COLO668 (cell line): ENCODE measurements at regions not wholly inside any gene's neighbourhood (a gene's known extent, or its start where the extent isn't known, plus 50 kb on each side); places are given as distances from the start of the nearest gene placed in this dataset.
"Not testable (repeated sequence)": the region's sequence is repeated elsewhere in the genome, so short reads cannot be mapped to it uniquely, and the experiment has no call there.

Experiments used
- DNase-seq: peaks from one replicate; lab custom pipeline; 2025; ENCODE audit not compliant: unreplicated experiment; lab: John Stamatoyannopoulos, UW

- not testable (repeated sequence) for DNase-seq
Measured at GRCh38 chr3:106072596-106072995, 203.8 kb upstream of the CBLB start.

- not testable (repeated sequence) for DNase-seq
Measured at GRCh38 chr3:106073806-106074205, 205.0 kb upstream of the CBLB start.

- not testable (repeated sequence) for DNase-seq
Measured at GRCh38 chr3:106075731-106076130, 206.9 kb upstream of the CBLB start.

- DNase-seq, result no peak
Measured at GRCh38 chr3:106078635-106079034, 209.8 kb upstream of the CBLB start.

GRCh38 chr3:106082616-106083015 is 213.8 kb upstream of the CBLB start:
- no peak for DNase-seq

GRCh38 chr3:106083207-106083606 is 214.4 kb upstream of the CBLB start:
- no peak for DNase-seq

GRCh38 chr3:106083854-106084253 is 215.0 kb upstream of the CBLB start:
- no peak for DNase-seq

- no peak for DNase-seq
Measured at GRCh38 chr3:106086038-106086437, 217.2 kb upstream of the CBLB start.

GRCh38 chr3:106086636-106087035 is 217.8 kb upstream of the CBLB start:
- no peak for DNase-seq

- DNase-seq, result no peak
Measured at GRCh38 chr3:106088304-106088703, 219.5 kb upstream of the CBLB start.

GRCh38 chr3:106088899-106089298 is 220.1 kb upstream of the CBLB start:
- no peak for DNase-seq

- no peak for DNase-seq
Measured at GRCh38 chr3:106089806-106090205, 221.0 kb upstream of the CBLB start.

- DNase-seq, result no peak
Measured at GRCh38 chr3:106092792-106093191, 224.0 kb upstream of the CBLB start.

GRCh38 chr3:106093616-106094015 is 224.8 kb upstream of the CBLB start:
- DNase-seq, result no peak

- DNase-seq, result no peak
Measured at GRCh38 chr3:106097817-106098435, 229.1 kb upstream of the CBLB start.

GRCh38 chr3:106103383-106103782 is 234.6 kb upstream of the CBLB start:
- no peak for DNase-seq

- DNase-seq, result no peak
Measured at GRCh38 chr3:106104078-106104477, 235.3 kb upstream of the CBLB start.

- DNase-seq, result no peak
Measured at GRCh38 chr3:106108925-106109324, 240.1 kb upstream of the CBLB start.

- DNase-seq, result not testable (repeated sequence)
Measured at GRCh38 chr3:106112561-106112960, 243.7 kb upstream of the CBLB start.

GRCh38 chr3:106113747-106114146 is 244.9 kb upstream of the CBLB start:
- DNase-seq, result no peak

- DNase-seq, result no peak
Measured at GRCh38 chr3:106114220-106114619, 245.4 kb upstream of the CBLB start.

GRCh38 chr3:106114848-106115247 is 246.0 kb upstream of the CBLB start:
- DNase-seq, result no peak

- no peak for DNase-seq
Measured at GRCh38 chr3:106115557-106115956, 246.7 kb upstream of the CBLB start.
